ENCODE measurements at regions not wholly inside any gene's neighbourhood (a gene's known extent, or its start where the extent isn't known, plus 50 kb on each side); places are given as distances from the start of the nearest gene placed in this dataset.

- TF ChIP-seq, protein P1, sequence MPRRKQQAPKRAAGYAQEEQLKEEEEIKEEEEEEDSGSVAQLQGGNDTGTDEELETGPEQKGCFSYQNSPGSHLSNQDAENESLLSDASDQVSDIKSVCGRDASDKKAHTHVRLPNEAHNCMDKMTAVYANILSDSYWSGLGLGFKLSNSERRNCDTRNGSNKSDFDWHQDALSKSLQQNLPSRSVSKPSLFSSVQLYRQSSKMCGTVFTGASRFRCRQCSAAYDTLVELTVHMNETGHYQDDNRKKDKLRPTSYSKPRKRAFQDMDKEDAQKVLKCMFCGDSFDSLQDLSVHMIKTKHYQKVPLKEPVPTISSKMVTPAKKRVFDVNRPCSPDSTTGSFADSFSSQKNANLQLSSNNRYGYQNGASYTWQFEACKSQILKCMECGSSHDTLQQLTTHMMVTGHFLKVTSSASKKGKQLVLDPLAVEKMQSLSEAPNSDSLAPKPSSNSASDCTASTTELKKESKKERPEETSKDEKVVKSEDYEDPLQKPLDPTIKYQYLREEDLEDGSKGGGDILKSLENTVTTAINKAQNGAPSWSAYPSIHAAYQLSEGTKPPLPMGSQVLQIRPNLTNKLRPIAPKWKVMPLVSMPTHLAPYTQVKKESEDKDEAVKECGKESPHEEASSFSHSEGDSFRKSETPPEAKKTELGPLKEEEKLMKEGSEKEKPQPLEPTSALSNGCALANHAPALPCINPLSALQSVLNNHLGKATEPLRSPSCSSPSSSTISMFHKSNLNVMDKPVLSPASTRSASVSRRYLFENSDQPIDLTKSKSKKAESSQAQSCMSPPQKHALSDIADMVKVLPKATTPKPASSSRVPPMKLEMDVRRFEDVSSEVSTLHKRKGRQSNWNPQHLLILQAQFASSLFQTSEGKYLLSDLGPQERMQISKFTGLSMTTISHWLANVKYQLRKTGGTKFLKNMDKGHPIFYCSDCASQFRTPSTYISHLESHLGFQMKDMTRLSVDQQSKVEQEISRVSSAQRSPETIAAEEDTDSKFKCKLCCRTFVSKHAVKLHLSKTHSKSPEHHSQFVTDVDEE (CRISPR knock-in tag; IDR thresholded peaks at IDR 0.05): no peak
- no peak for TF ChIP-seq TCF4 (CRISPR knock-in tag; IDR thresholded peaks at IDR 0.05; ENCODE audit: borderline replicate concordance)
- no peak for TF ChIP-seq CSDC2 (CRISPR knock-in tag; IDR thresholded peaks at IDR 0.05)
- no peak for TF ChIP-seq ZNF70 (CRISPR knock-in tag; IDR thresholded peaks at IDR 0.05)
- TF ChIP-seq ZFP3 (CRISPR knock-in tag; IDR thresholded peaks at IDR 0.05): no peak
Measured at GRCh38 chr12:124213666-124214347, 81.1 kb upstream of the RFLNA start (continued).

- ATAC-seq: no peak
- TF ChIP-seq, protein P2, sequence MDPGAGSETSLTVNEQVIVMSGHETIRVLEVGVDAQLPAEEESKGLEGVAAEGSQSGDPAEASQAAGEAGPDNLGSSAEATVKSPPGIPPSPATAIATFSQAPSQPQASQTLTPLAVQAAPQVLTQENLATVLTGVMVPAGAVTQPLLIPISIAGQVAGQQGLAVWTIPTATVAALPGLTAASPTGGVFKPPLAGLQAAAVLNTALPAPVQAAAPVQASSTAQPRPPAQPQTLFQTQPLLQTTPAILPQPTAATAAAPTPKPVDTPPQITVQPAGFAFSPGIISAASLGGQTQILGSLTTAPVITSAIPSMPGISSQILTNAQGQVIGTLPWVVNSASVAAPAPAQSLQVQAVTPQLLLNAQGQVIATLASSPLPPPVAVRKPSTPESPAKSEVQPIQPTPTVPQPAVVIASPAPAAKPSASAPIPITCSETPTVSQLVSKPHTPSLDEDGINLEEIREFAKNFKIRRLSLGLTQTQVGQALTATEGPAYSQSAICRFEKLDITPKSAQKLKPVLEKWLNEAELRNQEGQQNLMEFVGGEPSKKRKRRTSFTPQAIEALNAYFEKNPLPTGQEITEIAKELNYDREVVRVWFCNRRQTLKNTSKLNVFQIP (CRISPR knock-in tag; IDR thresholded peaks at IDR 0.05; ENCODE audit: borderline replicate concordance, low read depth): no peak
- TF ChIP-seq BACH2 (CRISPR knock-in tag; IDR thresholded peaks at IDR 0.05; ENCODE audit: borderline replicate concordance): no peak
- no peak for TF ChIP-seq ZC3H10 (CRISPR knock-in tag; IDR thresholded peaks at IDR 0.05)
- no peak for TF ChIP-seq PATZ1 (CRISPR knock-in tag; IDR thresholded peaks at IDR 0.05; ENCODE audit: borderline replicate concordance)
- TF ChIP-seq, protein P3, sequence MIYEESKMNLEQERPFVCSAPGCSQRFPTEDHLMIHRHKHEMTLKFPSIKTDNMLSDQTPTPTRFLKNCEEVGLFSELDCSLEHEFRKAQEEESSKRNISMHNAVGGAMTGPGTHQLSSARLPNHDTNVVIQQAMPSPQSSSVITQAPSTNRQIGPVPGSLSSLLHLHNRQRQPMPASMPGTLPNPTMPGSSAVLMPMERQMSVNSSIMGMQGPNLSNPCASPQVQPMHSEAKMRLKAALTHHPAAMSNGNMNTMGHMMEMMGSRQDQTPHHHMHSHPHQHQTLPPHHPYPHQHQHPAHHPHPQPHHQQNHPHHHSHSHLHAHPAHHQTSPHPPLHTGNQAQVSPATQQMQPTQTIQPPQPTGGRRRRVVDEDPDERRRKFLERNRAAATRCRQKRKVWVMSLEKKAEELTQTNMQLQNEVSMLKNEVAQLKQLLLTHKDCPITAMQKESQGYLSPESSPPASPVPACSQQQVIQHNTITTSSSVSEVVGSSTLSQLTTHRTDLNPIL (CRISPR knock-in tag; IDR thresholded peaks at IDR 0.05; ENCODE audit: low read depth): no peak
- TF ChIP-seq ZFP3 (CRISPR knock-in tag; IDR thresholded peaks at IDR 0.05): no peak
- no peak for TF ChIP-seq TCF4 (CRISPR knock-in tag; IDR thresholded peaks at IDR 0.05; ENCODE audit: borderline replicate concordance)
- TF ChIP-seq ARNTL (CRISPR knock-in tag; IDR thresholded peaks at IDR 0.05; ENCODE audit: borderline replicate concordance, low read depth): no peak
- TF ChIP-seq RARB (CRISPR knock-in tag; IDR thresholded peaks at IDR 0.05): no peak
- TF ChIP-seq SNAI2 (CRISPR knock-in tag; IDR thresholded peaks at IDR 0.05): no peak
- TF ChIP-seq, protein P4, sequence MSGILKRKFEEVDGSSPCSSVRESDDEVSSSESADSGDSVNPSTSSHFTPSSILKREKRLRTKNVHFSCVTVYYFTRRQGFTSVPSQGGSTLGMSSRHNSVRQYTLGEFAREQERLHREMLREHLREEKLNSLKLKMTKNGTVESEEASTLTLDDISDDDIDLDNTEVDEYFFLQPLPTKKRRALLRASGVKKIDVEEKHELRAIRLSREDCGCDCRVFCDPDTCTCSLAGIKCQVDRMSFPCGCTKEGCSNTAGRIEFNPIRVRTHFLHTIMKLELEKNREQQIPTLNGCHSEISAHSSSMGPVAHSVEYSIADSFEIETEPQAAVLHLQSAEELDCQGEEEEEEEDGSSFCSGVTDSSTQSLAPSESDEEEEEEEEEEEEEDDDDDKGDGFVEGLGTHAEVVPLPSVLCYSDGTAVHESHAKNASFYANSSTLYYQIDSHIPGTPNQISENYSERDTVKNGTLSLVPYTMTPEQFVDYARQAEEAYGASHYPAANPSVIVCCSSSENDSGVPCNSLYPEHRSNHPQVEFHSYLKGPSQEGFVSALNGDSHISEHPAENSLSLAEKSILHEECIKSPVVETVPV (CRISPR knock-in tag; IDR thresholded peaks at IDR 0.05): no peak
- no peak for TF ChIP-seq ESRRG (CRISPR knock-in tag; IDR thresholded peaks at IDR 0.05)
- TF ChIP-seq, protein P1 (CRISPR knock-in tag; IDR thresholded peaks at IDR 0.05): no peak
- TF ChIP-seq ZNF565 (CRISPR knock-in tag; conservative IDR thresholded peaks at IDR 0.05; ENCODE audit: low read depth): no peak
- no peak for TF ChIP-seq PPARA (CRISPR knock-in tag; IDR thresholded peaks at IDR 0.05; ENCODE audit: borderline replicate concordance)
- no peak for TF ChIP-seq ZNF70 (CRISPR knock-in tag; IDR thresholded peaks at IDR 0.05)
- TF ChIP-seq GLIS3 (CRISPR knock-in tag; IDR thresholded peaks at IDR 0.05): no peak
- TF ChIP-seq ZNF8 (CRISPR knock-in tag; IDR thresholded peaks at IDR 0.05): no peak
- TF ChIP-seq TOX (CRISPR knock-in tag; IDR thresholded peaks at IDR 0.05; ENCODE audit: borderline replicate concordance): no peak
- TF ChIP-seq CSDC2 (CRISPR knock-in tag; IDR thresholded peaks at IDR 0.05): no peak
Measured at GRCh38 chr12:124214574-124214973, 80.3 kb upstream of the RFLNA start.

All from SK-N-SH treated with all-trans-retinoic acid at 6 μM for 48 hours (cell line).